ENCODE measurements at regions not wholly inside any gene's neighbourhood (a gene's known extent, or its start where the extent isn't known, plus 50 kb on each side); places are given as distances from the start of the nearest gene placed in this dataset.

DNA sequence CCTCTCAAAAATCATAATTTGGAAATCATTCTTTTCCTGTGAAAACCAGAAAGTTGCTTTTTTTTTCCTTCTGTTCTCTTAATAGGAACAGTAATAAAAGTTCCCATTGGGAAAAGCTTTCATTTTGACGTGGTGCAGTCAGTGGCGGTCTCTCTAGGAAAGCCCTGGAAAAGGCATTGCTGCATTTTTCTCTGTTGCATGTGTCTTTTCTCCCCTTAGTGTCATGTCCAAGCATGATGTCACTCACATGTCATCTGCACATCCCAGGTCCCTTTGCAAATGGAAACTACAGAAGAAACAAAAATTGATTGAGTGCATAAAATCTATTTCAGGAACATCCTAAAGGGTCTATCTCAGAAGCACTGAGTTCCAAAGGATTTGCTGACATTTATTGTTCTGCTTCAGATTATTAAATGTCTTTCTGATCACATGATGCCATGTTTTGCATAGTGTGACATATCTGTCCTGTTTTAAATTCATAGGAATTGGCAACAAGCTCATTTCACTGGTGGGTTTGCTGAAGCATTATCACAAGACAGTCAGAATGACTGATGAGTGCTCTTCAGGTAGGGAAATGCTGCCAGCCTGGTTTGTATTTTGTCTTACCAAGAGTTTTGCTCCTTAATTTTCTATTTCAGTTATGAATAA, 208.7 kb downstream of the SOX4 start:
- DNase-seq (ENCODE audit: low read depth in 4 of 4, low spot score in 2 of 4) = no peak

DNA sequence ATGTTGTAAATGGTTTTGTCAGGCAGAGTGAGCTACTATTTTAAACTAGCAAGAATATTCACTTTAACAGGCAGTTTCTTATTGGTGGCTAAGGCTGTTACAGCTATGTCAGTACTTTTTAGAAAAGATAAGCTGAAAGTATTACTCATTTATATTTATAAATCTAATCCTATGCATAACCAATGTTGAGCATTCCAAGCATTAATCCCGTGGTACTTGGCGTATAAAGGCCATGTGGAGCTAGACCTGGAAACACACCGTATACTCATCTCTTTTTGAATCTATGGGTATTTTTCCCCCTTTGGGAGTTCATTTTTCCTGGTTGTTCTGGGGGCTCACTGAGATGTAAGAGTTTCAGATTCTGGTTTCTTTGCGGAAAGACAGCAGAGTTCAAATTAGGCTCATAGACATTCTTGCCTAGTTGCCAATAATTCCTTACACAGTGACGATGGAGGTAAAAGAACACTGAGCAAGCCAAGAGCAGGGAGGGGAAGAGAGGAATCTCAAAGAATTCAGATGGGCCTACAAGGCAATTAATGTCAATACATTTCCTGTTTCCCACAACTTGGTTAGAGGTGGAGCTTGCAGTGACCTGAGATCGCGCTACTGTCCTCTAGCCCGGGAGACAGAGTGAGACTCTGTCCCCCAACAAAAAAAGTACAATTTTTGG, 211.5 kb downstream of the SOX4 start:
- no peak for DNase-seq (ENCODE audit: low read depth in 4 of 4, low spot score in 2 of 4)

DNA sequence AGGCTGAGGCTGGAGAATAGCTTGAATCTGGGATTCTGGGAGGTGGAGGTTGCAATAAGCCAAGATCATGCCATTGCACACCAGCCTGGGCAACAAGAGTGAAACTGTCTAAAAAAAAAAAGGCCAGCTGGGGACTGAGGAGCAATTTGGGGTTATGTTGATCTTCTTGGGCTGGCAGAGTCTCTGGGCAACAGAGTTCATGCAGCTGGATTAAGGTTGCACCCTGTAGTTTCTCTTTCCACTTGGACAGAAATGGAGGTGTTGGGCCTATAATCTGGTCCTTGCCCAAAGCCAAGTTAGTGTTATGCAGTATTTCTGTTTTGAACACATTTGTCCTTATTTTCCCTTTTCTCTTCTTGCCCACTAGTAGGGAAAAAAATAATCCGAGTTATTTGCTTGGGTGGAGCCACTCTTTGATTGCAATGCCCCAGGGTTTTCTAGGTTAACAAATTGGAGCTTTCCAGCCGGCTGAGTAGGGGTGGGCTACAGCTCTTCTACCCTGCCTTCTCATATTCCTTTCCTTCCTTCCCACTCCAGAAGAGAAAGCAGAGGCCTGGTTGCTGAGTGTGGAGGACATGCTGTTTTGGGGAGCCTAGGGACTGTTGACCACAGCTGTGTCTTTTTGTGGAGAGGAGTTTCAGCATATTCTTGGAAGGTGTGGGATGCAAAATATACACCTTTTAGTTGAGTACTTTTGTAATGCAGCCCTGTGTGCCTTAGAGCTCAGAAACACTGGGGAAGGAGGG, 213.9 kb downstream of the SOX4 start:
- DNase-seq (ENCODE audit: low read depth in 4 of 4, low spot score in 2 of 4) = no peak

DNA sequence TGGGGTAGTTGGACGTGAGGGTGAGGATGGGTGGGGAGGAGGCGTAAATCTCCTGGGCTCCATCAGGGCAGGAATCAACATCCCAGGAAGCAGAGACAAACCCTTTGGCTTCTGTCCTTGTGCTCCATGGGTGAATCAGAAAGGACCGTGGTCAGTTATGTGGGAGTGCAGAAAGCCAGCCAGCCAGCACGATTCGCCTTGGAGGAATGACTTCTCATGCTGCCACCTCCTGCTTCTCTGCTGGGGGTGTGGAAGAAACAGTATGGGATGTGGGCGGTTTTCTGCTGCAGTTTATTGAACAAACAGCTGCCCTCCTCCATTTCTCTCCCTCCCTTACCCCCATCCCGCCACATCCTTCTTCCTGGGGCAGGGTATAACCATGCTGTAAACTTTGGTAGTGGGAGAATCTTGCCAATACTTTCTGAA, 214.5 kb downstream of the SOX4 start:
- DNase-seq (ENCODE audit: low read depth in 4 of 4, low spot score in 2 of 4) = no peak

GRCh38 chr6:21808551-21809242, 215.1 kb downstream of the SOX4 start:
- DNase-seq (ENCODE audit: low read depth in 4 of 4, low spot score in 2 of 4) = no peak

DNA sequence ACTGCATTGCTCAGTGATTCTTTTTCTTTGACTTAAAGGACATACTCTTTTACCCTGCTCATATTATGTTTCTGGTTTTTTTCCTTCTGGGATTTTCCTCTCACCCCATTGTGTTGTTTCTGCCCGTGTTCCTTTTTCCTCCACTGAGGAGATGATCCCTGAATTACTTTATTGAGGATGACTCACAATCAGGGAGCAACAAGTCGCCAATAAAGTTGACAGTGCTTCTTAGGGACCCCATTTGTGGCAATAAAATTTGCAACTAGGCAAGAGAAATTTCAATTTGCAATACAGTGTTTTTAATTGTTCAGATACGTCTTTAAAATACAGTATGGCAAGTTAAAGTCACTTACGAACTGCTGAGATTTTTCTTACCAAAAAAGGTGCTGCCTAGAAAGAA, 217.9 kb downstream of the SOX4 start:
- DNase-seq (ENCODE audit: low read depth in 4 of 4, low spot score in 2 of 4) = no peak

- no peak for DNase-seq (ENCODE audit: low read depth in 4 of 4, low spot score in 2 of 4)
Measured at GRCh38 chr6:21816231-21816630, 222.7 kb downstream of the SOX4 start.

DNA sequence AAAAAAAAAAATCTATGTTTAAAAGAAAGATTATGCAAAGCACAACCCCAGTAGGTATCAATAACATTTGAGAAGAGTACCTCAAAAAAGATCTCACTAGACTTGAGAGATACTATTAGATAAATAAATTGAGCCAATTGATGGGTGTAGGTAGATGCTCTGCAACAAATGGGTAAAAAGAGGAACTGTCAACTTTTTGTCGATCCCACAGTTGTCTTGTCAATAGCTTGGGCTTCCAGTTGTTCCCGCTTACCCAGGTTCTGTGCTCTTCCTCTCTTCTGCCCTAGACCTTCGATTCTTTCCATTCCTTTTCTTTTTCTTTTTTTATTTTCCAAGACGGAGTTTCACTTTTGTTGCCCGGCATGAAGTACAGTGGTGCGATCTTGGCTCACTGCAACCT, 226.9 kb downstream of the SOX4 start:
- no peak for DNase-seq (ENCODE audit: low read depth in 4 of 4, low spot score in 2 of 4)

- no peak for DNase-seq (ENCODE audit: low read depth in 4 of 4, low spot score in 2 of 4)
Measured at GRCh38 chr6:21823371-21823770, 229.8 kb downstream of the SOX4 start.

- DNase-seq (ENCODE audit: low read depth in 4 of 4, low spot score in 2 of 4) = no peak
Measured at GRCh38 chr6:21824431-21825177, 231.1 kb downstream of the SOX4 start.

DNA sequence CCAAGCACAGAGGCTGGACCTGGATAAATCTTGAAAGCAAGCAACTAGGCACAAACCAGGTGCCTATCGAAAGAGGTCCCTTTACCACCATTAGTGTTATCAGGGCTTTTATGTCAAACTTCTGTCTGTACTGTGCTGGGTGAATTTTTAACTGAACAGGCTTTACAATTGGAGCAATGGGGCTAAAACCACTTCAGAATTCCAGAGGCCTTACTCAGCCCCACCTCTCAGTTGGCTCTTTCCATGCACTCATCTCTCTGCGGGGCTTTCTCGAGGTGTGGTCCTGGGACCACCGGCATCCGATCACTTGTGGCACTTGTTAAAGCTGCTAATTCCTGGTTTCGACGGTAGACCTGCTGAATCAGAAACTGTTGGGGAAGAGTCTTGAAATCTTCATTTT, 232.5 kb downstream of the SOX4 start:
- no peak for DNase-seq (ENCODE audit: low read depth in 4 of 4, low spot score in 2 of 4)

DNA sequence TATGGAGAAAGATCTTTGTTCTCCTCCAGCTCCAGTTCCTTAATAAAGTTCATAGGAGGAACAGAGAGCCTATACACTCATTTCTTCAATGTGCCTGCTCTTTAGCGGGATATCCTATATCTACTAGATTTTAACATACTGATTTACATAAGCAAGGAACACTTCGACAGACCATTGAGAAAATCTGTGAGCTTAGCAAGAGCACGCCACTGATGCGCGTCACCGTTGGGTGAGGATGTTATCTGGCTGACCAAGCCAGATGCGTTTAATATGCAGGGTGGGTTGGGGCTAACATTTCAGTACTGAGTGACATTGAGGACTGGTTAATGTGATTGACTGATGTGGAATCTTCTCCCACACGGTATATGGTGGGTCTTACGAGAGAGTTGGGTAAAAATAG, 233.4 kb downstream of the SOX4 start:
- DNase-seq (ENCODE audit: low read depth in 4 of 4, low spot score in 2 of 4) = no peak

DNA sequence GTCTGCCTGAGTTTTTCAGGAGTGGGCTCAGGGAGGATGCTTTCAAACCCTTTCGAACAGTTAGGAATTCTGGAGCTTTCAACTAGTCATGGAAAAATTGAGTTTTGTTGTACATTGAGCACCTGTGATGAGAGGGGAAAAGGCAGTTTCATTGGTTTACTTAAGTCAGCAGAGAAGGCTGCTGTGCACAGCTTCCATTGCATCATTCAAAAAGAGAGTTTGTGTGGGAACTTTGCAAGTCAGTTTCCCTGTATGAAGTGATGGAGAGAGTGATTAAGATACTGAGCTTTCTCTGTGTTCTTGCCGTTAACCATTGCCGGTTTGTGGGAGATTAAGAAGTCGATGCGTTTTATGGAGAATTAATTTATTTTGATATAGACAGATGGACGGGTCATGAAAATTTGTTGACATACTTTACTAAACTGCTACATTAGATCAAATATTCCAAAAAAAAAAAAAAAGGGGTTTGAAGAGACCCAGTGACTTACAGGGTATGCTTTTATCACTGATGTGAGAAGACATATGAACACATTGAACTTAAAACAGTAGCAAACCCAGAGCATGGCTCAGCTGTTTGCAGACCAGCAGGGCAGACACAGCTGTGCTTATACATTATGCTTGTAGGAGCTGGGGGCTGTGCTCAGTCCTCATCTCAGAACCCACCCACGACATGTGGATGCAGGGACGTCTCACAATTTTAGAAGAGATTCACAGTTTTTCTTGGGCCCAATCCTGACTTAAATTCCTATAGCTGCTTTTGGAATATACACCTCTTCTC, 234.1 kb downstream of the SOX4 start:
- DNase-seq (ENCODE audit: low read depth in 4 of 4, low spot score in 2 of 4) = no peak

DNA sequence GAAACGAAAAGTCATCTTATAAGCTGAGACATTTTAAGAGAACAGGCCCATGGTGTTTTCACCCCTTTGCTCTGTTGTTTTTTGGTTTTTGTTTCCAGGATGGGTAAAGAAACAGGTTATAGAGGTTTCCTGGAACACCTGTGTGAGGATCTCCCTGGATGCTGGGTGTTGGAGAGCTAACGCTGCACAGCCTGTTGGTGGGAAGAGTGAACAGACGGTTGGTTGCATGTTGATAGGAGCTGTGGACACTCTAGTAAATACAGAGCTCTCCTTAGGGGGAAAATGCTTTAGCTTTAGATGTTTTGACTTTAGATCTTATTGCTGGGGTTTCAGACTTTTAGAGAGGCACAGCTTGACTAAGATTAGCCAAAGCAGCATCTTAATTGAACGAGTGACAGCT, 235.2 kb downstream of the SOX4 start:
- DNase-seq (ENCODE audit: low read depth in 4 of 4, low spot score in 2 of 4) = no peak

DNA sequence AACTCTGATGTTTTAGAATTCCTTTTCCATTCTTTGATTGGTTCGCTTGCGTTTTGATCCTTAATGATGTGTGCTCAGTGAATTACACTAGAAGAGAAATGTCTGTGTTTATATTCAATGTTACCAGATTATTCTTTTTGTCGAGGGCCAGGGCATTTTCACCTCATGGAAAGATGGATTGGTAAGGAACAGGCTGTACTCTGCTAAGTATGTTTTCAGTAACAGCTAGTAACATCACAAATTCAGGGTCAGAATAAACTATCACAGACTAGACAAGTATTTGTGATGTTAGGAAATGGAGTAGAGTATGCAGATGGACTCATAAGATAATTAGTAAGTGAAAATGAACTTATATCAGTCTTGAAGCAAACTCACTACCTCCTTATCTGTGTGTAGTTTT, 235.6 kb downstream of the SOX4 start:
- no peak for DNase-seq (ENCODE audit: low read depth in 4 of 4, low spot score in 2 of 4)

DNA sequence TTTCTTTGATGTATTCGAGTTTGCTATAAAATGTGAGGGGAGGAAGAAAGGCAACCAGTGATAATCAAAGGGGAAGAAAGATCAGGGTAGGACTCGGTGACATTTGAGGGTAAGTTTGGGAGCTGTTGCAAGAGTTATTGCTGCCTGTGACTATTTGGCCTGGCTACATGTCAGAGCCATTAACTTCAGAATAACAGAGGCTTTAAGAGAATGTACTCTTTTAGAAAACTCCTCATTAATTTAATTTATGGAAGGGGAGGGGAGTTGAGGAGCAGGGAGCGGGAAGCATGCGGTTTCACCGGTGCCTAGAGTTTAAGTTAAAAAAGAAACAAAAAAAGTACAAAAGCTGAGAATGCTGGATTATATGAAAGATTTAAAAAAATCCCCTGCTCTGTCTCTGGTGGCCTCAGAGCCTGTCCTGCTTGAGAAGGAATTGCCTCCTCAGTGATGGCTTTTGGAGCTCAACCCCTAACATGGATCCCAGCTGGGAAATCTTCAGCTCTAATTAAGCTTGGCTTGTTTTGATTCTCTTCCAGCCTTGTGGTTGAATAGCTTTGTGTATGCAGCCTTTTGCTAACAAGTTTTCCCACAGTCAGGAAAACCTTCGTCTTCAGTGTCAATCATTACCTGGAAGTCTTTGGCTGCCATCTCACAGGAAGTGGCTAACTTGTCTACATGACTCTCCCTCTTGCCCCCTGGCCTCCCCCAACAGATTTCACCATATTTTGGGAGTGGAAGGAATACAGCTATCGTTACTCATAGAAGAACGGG, 238.2 kb downstream of the SOX4 start:
- DNase-seq (ENCODE audit: low read depth in 4 of 4, low spot score in 2 of 4) = peak in 2 of 4 donors; percentile 82 to 84

DNA sequence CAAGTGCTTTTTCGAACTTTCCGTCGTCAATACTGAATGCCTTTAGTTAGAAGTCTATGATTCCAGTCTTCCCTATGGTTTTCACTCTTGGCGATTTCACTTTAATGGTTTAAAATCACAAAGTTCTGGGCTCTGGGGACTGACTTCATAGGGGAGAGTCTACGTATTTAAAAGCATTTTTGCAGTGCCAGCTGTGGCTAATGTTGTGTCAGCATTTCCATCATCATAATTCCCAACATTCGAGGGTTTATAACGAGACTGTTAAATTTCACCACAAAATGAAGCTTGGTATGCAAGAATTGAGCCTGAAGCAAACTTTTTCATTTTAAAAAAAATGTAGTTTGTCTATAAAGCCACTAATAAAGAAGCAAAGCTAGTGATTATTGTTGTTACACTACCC, 242.7 kb downstream of the SOX4 start:
- no peak for DNase-seq (ENCODE audit: low read depth in 4 of 4, low spot score in 2 of 4)

GRCh38 chr6:21836772-21837425, 243.3 kb downstream of the SOX4 start:
- DNase-seq (ENCODE audit: low read depth in 4 of 4, low spot score in 2 of 4) = no peak

- no peak for DNase-seq (ENCODE audit: low read depth in 4 of 4, low spot score in 2 of 4)
Measured at GRCh38 chr6:21840428-21840827, 246.9 kb downstream of the SOX4 start.

Measured in left renal cortex interstitium (tissue), 4 donors.